Bronchial epithelial cell (primary cell): ENCODE measurements at regions not wholly inside any gene's neighbourhood (a gene's known extent, or its start where the extent isn't known, plus 50 kb on each side); places are given as distances from the start of the nearest gene placed in this dataset.

Experiments used
- DNase-seq: peaks from one replicate; pipeline ENCODE4 v3.0.0-alpha.2; 2010; ENCODE audit warnings: low read depth
- FAIRE-seq: peaks from 2 replicates; lab custom pipeline; 2011; peaks lifted over from hg19 to GRCh38; lab: Jason Lieb, UNC
- H3K27me3 ChIP-seq: 2 replicates; pipeline ENCODE4 v1.5.1; 2011; ENCODE audit warnings: low read length; ENCODE audit not compliant: control insufficient read depth, insufficient read depth
- H3K36me3 ChIP-seq: 2 replicates; pipeline ENCODE4 v1.5.1; 2011; ENCODE audit warnings: low read length; ENCODE audit not compliant: control insufficient read depth, insufficient read depth
- H3K4me3 ChIP-seq: 2 replicates; pipeline ENCODE4 v1.5.1; 2011; ENCODE audit warnings: mild to moderate bottlenecking, low read depth, low read length, control low read depth
- CTCF ChIP-seq: IDR thresholded peaks from 2 replicates; pipeline ENCODE4 v1.5.1; 2011; ENCODE audit warnings: mild to moderate bottlenecking, moderate library complexity, low read length, control low read depth, inconsistent platforms; ENCODE audit not compliant: insufficient read depth, severe bottlenecking

GRCh38 chr11:26783997-26784396 lies 62.1 kb upstream of the SLC5A12 start:
- no peak for FAIRE-seq
- Histone ChIP-seq H3K36me3 (no peaks in the 10 kb centered on the region), H3K27me3 (no peaks in the 10 kb centered on the region), H3K4me3 (no peak overlapping the region)
- no peak for TF ChIP-seq CTCF
- DNase-seq: no peak

GRCh38 chr11:26790738-26791137 lies 68.9 kb upstream of the SLC5A12 start:
- no peaks in the 10 kb centered on the region for H3K27me3 ChIP-seq
- no peaks in the 10 kb centered on the region for H3K36me3 ChIP-seq
- TF ChIP-seq CTCF: no peak
- FAIRE-seq (no peak), DNase-seq (no peak)
- H3K4me3 ChIP-seq: no peak overlapping the region

GRCh38 chr11:26792941-26793340 lies 71.1 kb upstream of the SLC5A12 start:
- H3K36me3 ChIP-seq: no peaks in the 10 kb centered on the region
- no peaks in the 10 kb centered on the region for H3K27me3 ChIP-seq
- FAIRE-seq: no peak
- no peak for TF ChIP-seq CTCF
- H3K4me3 ChIP-seq: no peak overlapping the region
- DNase-seq: no peak

GRCh38 chr11:26793487-26793886 lies 71.6 kb upstream of the SLC5A12 start:
- FAIRE-seq (peak; percentile 40), DNase-seq (no peak)
- Histone ChIP-seq H3K4me3 (no peak overlapping the region), H3K36me3 (no peaks in the 10 kb centered on the region), H3K27me3 (no peaks in the 10 kb centered on the region)
- TF ChIP-seq CTCF: no peak

- DNase-seq (no peak), FAIRE-seq (no peak)
- no peaks in the 10 kb centered on the region for H3K27me3 ChIP-seq
- no peaks in the 10 kb centered on the region for H3K36me3 ChIP-seq
- H3K4me3 ChIP-seq: no peak overlapping the region
- no peak for TF ChIP-seq CTCF
These were observed 79.7 kb upstream of the SLC5A12 start for GRCh38 chr11:26801601-26802000.

- no peak overlapping the region for H3K4me3 ChIP-seq
- FAIRE-seq (no peak), DNase-seq (no peak)
- H3K27me3 ChIP-seq: no peaks in the 10 kb centered on the region
- TF ChIP-seq CTCF: no peak
- no peaks in the 10 kb centered on the region for H3K36me3 ChIP-seq
These were observed 83.1 kb upstream of the SLC5A12 start for GRCh38 chr11:26805001-26805400.
